ENCODE measurements at regions not wholly inside any gene's neighbourhood (a gene's known extent, or its start where the extent isn't known, plus 50 kb on each side); places are given as distances from the start of the nearest gene placed in this dataset.

DNA sequence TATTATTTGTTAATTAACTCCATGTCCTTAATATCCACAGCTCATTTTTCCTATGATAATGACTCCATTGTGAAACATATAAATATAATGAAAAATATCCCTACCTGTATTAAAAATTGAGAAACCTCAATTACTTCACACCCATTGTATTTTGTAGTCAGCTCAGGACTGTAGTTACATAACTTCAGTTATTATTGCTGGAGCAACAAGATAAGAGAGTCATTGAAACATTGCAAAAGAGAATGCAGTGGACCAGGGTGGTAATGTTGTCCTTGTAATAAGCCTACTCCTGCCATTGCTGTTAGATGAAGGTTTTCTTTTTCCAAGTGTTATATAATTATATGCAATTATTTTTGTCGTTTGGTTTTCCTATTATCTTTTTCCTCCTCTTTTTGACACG is 184.4 kb downstream of the PRL start:
- H3K9me3 ChIP-seq (ENCODE audit: control insufficient read depth, low read depth, low read length): no peaks in the 10 kb centered on the region
- H3K4ac ChIP-seq (ENCODE audit: low read depth, low read length): no peak overlapping the region
- TF ChIP-seq, protein P1, sequence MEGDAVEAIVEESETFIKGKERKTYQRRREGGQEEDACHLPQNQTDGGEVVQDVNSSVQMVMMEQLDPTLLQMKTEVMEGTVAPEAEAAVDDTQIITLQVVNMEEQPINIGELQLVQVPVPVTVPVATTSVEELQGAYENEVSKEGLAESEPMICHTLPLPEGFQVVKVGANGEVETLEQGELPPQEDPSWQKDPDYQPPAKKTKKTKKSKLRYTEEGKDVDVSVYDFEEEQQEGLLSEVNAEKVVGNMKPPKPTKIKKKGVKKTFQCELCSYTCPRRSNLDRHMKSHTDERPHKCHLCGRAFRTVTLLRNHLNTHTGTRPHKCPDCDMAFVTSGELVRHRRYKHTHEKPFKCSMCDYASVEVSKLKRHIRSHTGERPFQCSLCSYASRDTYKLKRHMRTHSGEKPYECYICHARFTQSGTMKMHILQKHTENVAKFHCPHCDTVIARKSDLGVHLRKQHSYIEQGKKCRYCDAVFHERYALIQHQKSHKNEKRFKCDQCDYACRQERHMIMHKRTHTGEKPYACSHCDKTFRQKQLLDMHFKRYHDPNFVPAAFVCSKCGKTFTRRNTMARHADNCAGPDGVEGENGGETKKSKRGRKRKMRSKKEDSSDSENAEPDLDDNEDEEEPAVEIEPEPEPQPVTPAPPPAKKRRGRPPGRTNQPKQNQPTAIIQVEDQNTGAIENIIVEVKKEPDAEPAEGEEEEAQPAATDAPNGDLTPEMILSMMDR (conservative IDR thresholded peaks at IDR 0.05): no peak
- H3K56ac ChIP-seq (ENCODE audit: insufficient read length, low read depth, low read length): no peak overlapping the region
- H3K27me3 ChIP-seq (ENCODE audit: insufficient read depth, low read length): no peaks in the 10 kb centered on the region
- no peaks in the 10 kb centered on the region for H3K79me2 ChIP-seq (ENCODE audit: insufficient read depth, low read length)
- no peak overlapping the region for H3K9ac ChIP-seq (ENCODE audit: extremely low read depth, insufficient read length, low read length)
- H2BK5ac ChIP-seq (ENCODE audit: insufficient read length, low read length): no peak overlapping the region
- Mint-ChIP-seq H3K27me3 (ENCODE audit: low read depth) (no peaks in the 10 kb centered on the region), H3K27ac (no peak overlapping the region), H3K4me1 (peaks cover 6% of the 10 kb centered on the region in 2 experiments), H3K36me3 (ENCODE audit: insufficient read depth in 1 of 3, low read depth in 3 of 3) (peaks cover 5 to 23% (median 8%) of the 10 kb centered on the region in 3 experiments; a peak in 5 of 7 replicates), H3K9me3 (no peaks in the 10 kb centered on the region), H3K4me3 (no peak overlapping the region)
- H2BK15ac ChIP-seq (ENCODE audit: low read depth, low read length): no peak overlapping the region
- H3K27ac ChIP-seq (ENCODE audit: insufficient read length, low read depth, low read length): no peak overlapping the region
- no peak overlapping the region for H4K5ac ChIP-seq (ENCODE audit: insufficient read length, low read depth, low read length)
- H3K4me2 ChIP-seq (ENCODE audit: insufficient read depth, insufficient read length, low read length): no peak overlapping the region
- H4K8ac ChIP-seq (replicated peaks; ENCODE audit: insufficient read length, low read depth, low read length): no peak overlapping the region
- no peaks in the 10 kb centered on the region for H3K79me1 ChIP-seq (ENCODE audit: insufficient read depth, low read depth, low read length, poor library complexity, severe bottlenecking)
- H3K14ac ChIP-seq (ENCODE audit: insufficient read depth, low read length): no peak overlapping the region
- no peak overlapping the region for H3K23ac ChIP-seq (ENCODE audit: insufficient read length, low read depth, low read length)
- no peaks in the 10 kb centered on the region for H3K23me2 ChIP-seq (ENCODE audit: insufficient read length, low read depth, low read length, poor library complexity, severe bottlenecking)
- no peak overlapping the region for H4K91ac ChIP-seq (ENCODE audit: insufficient read length, low read depth, low read length)
- H2AK5ac ChIP-seq (ENCODE audit: insufficient read length, low read length): no peak overlapping the region
- WGBS (ENCODE audit: extremely low coverage, insufficient read length, low lambda C conversion rate): no CpG with 5 or more reads among the region's 2 CpGs
- DNase-seq: no peak
- H2AFZ ChIP-seq (ENCODE audit: low read length): no peak overlapping the region
- no peak overlapping the region for H2BK20ac ChIP-seq (ENCODE audit: low read depth, low read length, poor library complexity, severe bottlenecking)
- no peak overlapping the region for H3T11ph ChIP-seq (ENCODE audit: low read length)
- no peaks in the 10 kb centered on the region for H4K20me1 ChIP-seq (ENCODE audit: control insufficient read depth, insufficient read depth, insufficient read length)
- H2BK120ac ChIP-seq (ENCODE audit: low read depth, low read length, poor library complexity, severe bottlenecking): no peak overlapping the region
- no peaks in the 10 kb centered on the region for H3K4me1 ChIP-seq (ENCODE audit: insufficient read depth, low read length)
- no peak overlapping the region for H3K18ac ChIP-seq (ENCODE audit: insufficient read length, low read depth, low read length)
- no peak overlapping the region for H2BK12ac ChIP-seq (ENCODE audit: insufficient read length, low read depth, low read length)
